WTC11 (cell line): ENCODE measurements at regions not wholly inside any gene's neighbourhood (a gene's known extent, or its start where the extent isn't known, plus 50 kb on each side); places are given as distances from the start of the nearest gene placed in this dataset.

Source experiments
- ATAC-seq: fragments of 200-7000 bp; cut with Tn5 transposase; 2 replicates; pipeline ENCODE4 v1.10.0; 2021; ENCODE audit warnings: mild to moderate bottlenecking, moderate library complexity
- CTCF ChIA-PET: fragments of 300-600 bp; sonication (Branson Sonifier 250); formaldehyde crosslinking; loops from one replicate; lab custom pipeline; 2021; ENCODE audit warnings: antibody characterized with exemption; lab: Charles Lee
- POLR2A ChIA-PET: fragments of 350-600 bp; sonication (Branson Sonifier 250); formaldehyde crosslinking; loops from one replicate; lab custom pipeline; 2021; ENCODE audit warnings: antibody characterized with exemption; lab: Charles Lee
- DNase-seq: peaks from one replicate; pipeline ENCODE4 v3.0.0; 2021; ENCODE audit warnings: low spot score
- H3K27ac Mint-ChIP-seq: 2 replicates; pipeline ENCODE4 v1.8.0; 2021; ENCODE audit warnings: mixed read lengths
- H3K27me3 Mint-ChIP-seq: 2 replicates; pipeline ENCODE4 v1.8.0; 2021; ENCODE audit warnings: low read depth, mild to moderate bottlenecking, moderate library complexity, mixed read lengths
- H3K36me3 Mint-ChIP-seq: 2 replicates; pipeline ENCODE4 v1.8.0; 2021; ENCODE audit warnings: mixed read lengths
- H3K4me1 Mint-ChIP-seq: 2 replicates; pipeline ENCODE4 v1.8.0; 2022; ENCODE audit warnings: mixed read lengths
- H3K4me3 Mint-ChIP-seq: 2 replicates; pipeline ENCODE4 v1.8.0; 2021; ENCODE audit warnings: mild to moderate bottlenecking, moderate library complexity, mixed read lengths
- H3K9me3 Mint-ChIP-seq: 2 replicates; pipeline ENCODE4 v1.8.0; 2021; ENCODE audit warnings: mixed read lengths
- AR ChIP-seq: fragments of 250-450 bp; sonication (Bioruptor Pico); IDR thresholded peaks from 2 replicates; pipeline ENCODE4 v1.9.0; 2021; ENCODE audit warnings: mild to moderate bottlenecking
- E2F5 ChIP-seq: sonication (generic); formaldehyde crosslinking; IDR thresholded peaks from 2 replicates; pipeline ENCODE4 v1.8.1; 2022; ENCODE audit warnings: mild to moderate bottlenecking, moderate library complexity, missing genetic modification reagents
- FOXP4 ChIP-seq: sonication (generic); formaldehyde crosslinking; IDR thresholded peaks from 2 replicates; pipeline ENCODE4 v1.8.0; 2022; ENCODE audit warnings: mild to moderate bottlenecking, missing genetic modification reagents
- HMGA2 ChIP-seq: fragments of 250-450 bp; sonication (Bioruptor Pico); IDR thresholded peaks from 2 replicates; pipeline ENCODE4 v1.4.0; 2021; ENCODE audit warnings: mild to moderate bottlenecking, moderate library complexity
- MAX ChIP-seq: sonication (generic); formaldehyde crosslinking; IDR thresholded peaks from 2 replicates; pipeline ENCODE4 v1.8.0; 2022; ENCODE audit warnings: mild to moderate bottlenecking, missing genetic modification reagents
- STAT6 ChIP-seq: sonication (generic); formaldehyde crosslinking; conservative IDR thresholded peaks from 2 replicates; pipeline ENCODE4 v1.8.1; 2023; ENCODE audit warnings: mild to moderate bottlenecking, low read depth, missing genetic modification reagents, moderate library complexity
- TEAD1 ChIP-seq: sonication (generic); formaldehyde crosslinking; IDR thresholded peaks from 2 replicates; pipeline ENCODE4 v1.8.0; 2022; ENCODE audit warnings: mild to moderate bottlenecking, missing genetic modification reagents
- TEAD4 ChIP-seq: sonication (generic); formaldehyde crosslinking; IDR thresholded peaks from 2 replicates; pipeline ENCODE4 v1.8.0; 2022; ENCODE audit warnings: mild to moderate bottlenecking, missing genetic modification reagents
- ZNF512 ChIP-seq: sonication (generic); formaldehyde crosslinking; IDR thresholded peaks from 2 replicates; pipeline ENCODE4 v1.8.1; 2022; ENCODE audit warnings: missing genetic modification reagents, borderline replicate concordance

- H3K4me1 Mint-ChIP-seq = peaks cover 17% of the 10 kb centered on the region
- H3K27ac Mint-ChIP-seq = no peak overlapping the region
- H3K9me3 Mint-ChIP-seq = no peaks in the 10 kb centered on the region; the same call in 1 of the 2 replicates
- no peak for TF ChIP-seq HMGA2 (CRISPR knock-in tag)
- TF ChIP-seq MAX (CRISPR knock-in tag) = no peak
- no peak for TF ChIP-seq AR (CRISPR knock-in tag)
- TF ChIP-seq E2F5 = no peak
- H3K36me3 Mint-ChIP-seq = no peaks in the 10 kb centered on the region
- peaks cover 3% of the 10 kb centered on the region for H3K27me3 Mint-ChIP-seq
- ChIA-PET CTCF (no interaction called here), POLR2A (no interaction called here)
- no peak overlapping the region for H3K4me3 Mint-ChIP-seq
- ATAC-seq (no peak), DNase-seq (no peak)
Measured at GRCh38 chr1:37353871-37354270, 120.5 kb upstream of the ZC3H12A start.

GRCh38 chr1:37354876-37355650 lies 119.3 kb upstream of the ZC3H12A start:
- no peak for ATAC-seq
- Mint-ChIP-seq H3K27me3 (peaks cover 3% of the 10 kb centered on the region), H3K9me3 (no peaks in the 10 kb centered on the region; the same call in 1 of the 2 replicates), H3K4me1 (peaks cover 21% of the 10 kb centered on the region), H3K4me3 (no peak overlapping the region), H3K27ac (no peak overlapping the region), H3K36me3 (no peaks in the 10 kb centered on the region)
- DNase-seq = no peak
- CTCF ChIA-PET = interaction anchor here (0.9 kb wide), 1 partner anchor 13 kb away, joined by 3 read pairs; no protein-coding TSS in a partner anchor
- POLR2A ChIA-PET = no interaction called here
- TF ChIP-seq FOXP4 (CRISPR knock-in tag) (no peak), ZNF512 (no peak), TEAD4 (CRISPR knock-in tag) (no peak), STAT6 (CRISPR knock-in tag) (no peak), TEAD1 (CRISPR knock-in tag) (no peak), E2F5 (no peak)
